ENCODE measurements at regions not wholly inside any gene's neighbourhood (a gene's known extent, or its start where the extent isn't known, plus 50 kb on each side); places are given as distances from the start of the nearest gene placed in this dataset.

DNA sequence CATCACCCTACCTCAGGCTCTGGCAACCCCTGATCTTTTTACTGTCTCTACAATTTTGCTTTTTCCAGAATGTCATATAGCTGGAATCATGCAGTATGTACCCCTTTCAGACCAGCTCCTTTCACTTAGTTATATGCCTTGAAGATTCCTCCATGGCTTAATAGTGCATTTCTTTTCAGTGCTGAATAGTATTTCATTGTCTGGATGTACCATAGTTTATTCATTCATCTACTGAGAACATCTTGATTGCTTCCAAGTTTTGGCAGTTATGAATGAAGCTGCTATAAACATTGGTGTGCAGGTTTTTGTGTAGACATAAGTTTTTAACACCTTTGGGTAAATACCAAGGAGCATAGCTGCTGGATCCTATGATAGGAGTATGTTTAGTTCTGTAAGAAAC, 50.8 kb upstream of the ANP32A start:
- no peak for DNase-seq (ENCODE audit: low read depth in 3 of 3)

DNA sequence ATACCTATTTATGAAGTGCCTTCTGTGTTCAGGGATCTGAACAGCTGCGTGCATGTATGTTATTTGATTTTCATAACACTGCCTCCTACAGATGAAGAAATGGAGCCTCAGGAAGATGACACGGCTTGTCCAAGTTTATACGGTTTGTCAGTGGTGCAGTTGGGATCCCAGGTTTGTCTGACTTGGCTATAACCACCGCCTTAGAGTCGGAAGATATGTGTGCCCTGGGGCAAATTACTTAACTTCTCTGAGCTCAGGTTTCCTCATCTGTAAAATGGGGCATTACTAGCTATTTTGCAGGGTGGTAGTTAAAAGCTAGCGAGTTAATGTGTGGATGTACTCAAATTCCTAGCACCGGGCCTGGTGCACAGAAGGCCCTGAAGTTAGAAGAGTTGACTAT, 54.1 kb upstream of the ANP32A start:
- no peak for DNase-seq (ENCODE audit: low read depth in 3 of 3)

DNA sequence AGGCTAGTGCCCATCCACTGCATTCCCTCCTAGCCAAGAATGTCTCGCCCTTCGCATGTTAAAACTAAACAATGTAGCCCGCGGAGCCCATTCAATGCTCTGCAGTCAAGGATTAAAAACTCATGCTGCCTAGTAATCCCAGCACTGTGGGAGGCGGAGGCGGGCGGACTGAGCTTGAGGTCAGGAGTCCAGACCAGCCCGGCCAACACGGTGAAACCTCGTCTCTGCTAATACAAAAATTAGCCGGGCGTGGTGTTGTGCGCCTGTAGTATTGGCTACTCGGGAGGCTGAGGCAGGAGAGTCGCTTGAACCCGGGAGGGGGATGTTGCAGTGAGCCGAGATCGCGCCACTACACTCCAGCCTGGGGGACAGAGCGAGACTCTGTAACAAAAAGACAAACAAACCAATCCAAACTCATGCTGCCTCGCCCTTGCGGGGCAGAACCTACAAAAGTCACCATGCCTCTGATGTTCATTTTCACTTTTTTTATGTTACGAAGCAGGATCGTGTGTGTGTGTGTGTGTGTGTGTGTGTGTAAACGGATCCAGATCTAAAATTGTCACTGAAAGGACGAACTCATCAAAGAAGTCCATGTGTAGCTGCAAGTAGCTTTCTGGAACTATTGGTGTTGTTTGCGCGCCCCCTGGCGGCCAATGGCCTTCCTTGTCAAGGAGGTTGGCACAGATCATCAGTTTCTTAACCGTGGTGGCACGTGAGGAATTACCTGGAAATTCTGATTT, 54.8 kb upstream of the SPESP1 start:
- DNase-seq (ENCODE audit: low read depth in 3 of 3) = peak; percentile 79 to 95 (median 88)

DNA sequence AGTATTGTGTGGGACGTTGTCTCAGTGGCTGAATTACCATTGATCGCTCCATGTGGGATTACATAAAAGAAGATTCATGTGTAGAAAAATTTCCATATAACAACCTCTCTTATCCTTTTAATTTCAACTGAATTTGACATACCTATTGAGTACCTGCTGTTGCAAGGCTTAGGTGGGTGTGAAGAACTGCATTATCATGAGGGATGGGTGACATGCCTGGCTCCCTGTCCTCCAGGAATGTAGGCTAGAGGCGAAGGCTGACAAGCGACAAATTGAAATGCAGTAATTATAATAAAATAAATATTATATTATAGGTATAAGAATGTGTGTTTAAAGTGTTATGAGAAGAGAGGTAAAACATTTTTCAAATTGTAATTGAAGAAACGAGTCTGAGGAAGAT, 52.7 kb upstream of the SPESP1 start:
- DNase-seq (ENCODE audit: low read depth in 3 of 3) = no peak

DNA sequence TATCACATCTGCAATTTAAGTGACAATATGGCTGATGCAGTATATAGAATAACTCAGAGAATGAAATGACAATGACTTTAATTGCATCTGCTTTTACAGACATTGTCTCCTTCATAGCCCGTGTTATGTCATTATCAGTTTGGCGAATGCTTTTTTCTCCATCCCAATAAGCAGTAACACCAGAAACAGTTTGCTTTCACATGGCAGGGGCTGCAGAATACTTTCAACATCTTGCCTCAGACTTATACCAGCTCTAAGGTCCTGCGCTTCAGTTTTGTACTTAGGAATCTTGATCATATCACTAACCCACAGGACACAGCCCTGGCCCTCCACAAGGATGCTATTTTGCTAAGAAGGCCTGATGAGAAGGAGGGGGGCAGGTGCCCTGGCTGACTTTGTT, 49.9 kb upstream of the SPESP1 start:
- no peak for DNase-seq (ENCODE audit: low read depth in 3 of 3)

All from stimulated activated CD4-positive, alpha-beta T cell treated with anti-CD3 and anti-CD28 coated beads, TNF-alpha, amount 100 ng/mL, for 4 hours (primary cell).